ENCODE measurements at regions not wholly inside any gene's neighbourhood (a gene's known extent, or its start where the extent isn't known, plus 50 kb on each side); places are given as distances from the start of the nearest gene placed in this dataset.

DNA sequence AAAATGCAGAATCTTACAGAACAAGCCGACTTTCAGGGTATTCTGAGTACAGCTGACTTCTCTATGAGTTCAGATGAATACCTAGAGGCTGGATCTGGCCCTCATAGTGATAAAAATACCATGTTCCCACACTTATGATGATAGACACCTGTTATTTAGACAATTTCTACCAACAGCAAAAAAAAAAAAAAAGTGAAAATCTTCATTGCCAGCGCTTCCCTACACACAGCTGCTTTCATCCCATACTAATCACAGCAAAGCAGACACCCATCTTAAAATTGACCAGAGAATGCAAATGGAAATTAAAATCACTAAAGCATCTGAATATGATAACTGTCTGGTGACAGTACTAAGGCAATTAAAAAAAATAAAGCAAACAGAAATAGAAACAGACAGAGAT is 132.1 kb upstream of the ADGRL3 start:
- TF ChIP-seq, protein P1, sequence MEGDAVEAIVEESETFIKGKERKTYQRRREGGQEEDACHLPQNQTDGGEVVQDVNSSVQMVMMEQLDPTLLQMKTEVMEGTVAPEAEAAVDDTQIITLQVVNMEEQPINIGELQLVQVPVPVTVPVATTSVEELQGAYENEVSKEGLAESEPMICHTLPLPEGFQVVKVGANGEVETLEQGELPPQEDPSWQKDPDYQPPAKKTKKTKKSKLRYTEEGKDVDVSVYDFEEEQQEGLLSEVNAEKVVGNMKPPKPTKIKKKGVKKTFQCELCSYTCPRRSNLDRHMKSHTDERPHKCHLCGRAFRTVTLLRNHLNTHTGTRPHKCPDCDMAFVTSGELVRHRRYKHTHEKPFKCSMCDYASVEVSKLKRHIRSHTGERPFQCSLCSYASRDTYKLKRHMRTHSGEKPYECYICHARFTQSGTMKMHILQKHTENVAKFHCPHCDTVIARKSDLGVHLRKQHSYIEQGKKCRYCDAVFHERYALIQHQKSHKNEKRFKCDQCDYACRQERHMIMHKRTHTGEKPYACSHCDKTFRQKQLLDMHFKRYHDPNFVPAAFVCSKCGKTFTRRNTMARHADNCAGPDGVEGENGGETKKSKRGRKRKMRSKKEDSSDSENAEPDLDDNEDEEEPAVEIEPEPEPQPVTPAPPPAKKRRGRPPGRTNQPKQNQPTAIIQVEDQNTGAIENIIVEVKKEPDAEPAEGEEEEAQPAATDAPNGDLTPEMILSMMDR (IDR thresholded peaks at IDR 0.05; ENCODE audit: poor library complexity) = no peak
- TF ChIP-seq EZH2phosphoT487 (IDR thresholded peaks at IDR 0.05; ENCODE audit: low read depth, severe bottlenecking, unreplicated experiment) = no peak

Measured in hepatocyte (in vitro differentiated cells).